ENCODE measurements at regions not wholly inside any gene's neighbourhood (a gene's known extent, or its start where the extent isn't known, plus 50 kb on each side); places are given as distances from the start of the nearest gene placed in this dataset.
"Not testable (repeated sequence)": the region's sequence is repeated elsewhere in the genome, so short reads cannot be mapped to it uniquely, and the experiment has no call there.

DNA sequence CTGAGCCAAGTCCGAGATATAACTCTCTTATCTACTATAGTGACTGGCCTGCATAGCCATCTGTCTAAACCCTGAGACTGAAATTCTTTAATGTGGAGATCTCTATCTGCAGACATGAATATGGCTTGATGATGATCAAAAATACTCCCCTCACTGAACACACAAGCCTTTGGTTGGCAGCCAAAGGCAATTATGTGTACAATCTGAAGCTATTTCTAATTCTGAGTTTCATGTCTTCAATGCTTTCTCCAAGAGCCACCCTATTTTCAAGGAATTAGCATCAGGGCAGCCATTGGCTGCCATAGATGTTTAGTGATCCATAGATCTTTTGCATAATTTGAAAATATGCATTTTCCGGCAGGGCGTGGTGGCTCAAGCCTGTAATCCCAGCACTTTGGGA is 168.2 kb downstream of the TGFB2 start:
- Histone ChIP-seq H3K9me3 (ENCODE audit: control insufficient read depth in 1 of 2, low read length in 2 of 2) (no peaks in the 10 kb centered on the region), H3K27ac (ENCODE audit: low read length) (no peak overlapping the region), H3K4me1 (ENCODE audit: control insufficient read depth in 1 of 2, insufficient read depth in 2 of 2, low read length in 2 of 2) (no peaks in the 10 kb centered on the region), H3K36me3 (ENCODE audit: control insufficient read depth in 1 of 2, insufficient read depth in 2 of 2, low read length in 2 of 2) (no peaks in the 10 kb centered on the region), H3K27me3 (ENCODE audit: low read depth, low read length) (no peaks in the 10 kb centered on the region), H3K4me3 (ENCODE audit: low read depth in 1 of 2, low read length in 2 of 2) (no peak overlapping the region)

GRCh38 chr1:218514689-218515088 is 169.6 kb downstream of the TGFB2 start:
- no peak overlapping the region for H3K27ac ChIP-seq (ENCODE audit: low read length)
- H3K27me3 ChIP-seq (ENCODE audit: low read depth, low read length): no peaks in the 10 kb centered on the region
- no peaks in the 10 kb centered on the region for H3K4me1 ChIP-seq (ENCODE audit: control insufficient read depth in 1 of 2, insufficient read depth in 2 of 2, low read length in 2 of 2)
- H3K4me3 ChIP-seq (ENCODE audit: low read depth in 1 of 2, low read length in 2 of 2): no peak overlapping the region
- H3K9me3 ChIP-seq (ENCODE audit: control insufficient read depth in 1 of 2, low read length in 2 of 2): no peaks in the 10 kb centered on the region
- H3K36me3 ChIP-seq (ENCODE audit: control insufficient read depth in 1 of 2, insufficient read depth in 2 of 2, low read length in 2 of 2): no peaks in the 10 kb centered on the region

GRCh38 chr1:218516526-218516925 is 171.4 kb downstream of the TGFB2 start:
- Histone ChIP-seq H3K4me3 (ENCODE audit: low read depth in 1 of 2, low read length in 2 of 2) (no peak overlapping the region), H3K27me3 (ENCODE audit: low read depth, low read length) (no peaks in the 10 kb centered on the region), H3K4me1 (ENCODE audit: control insufficient read depth in 1 of 2, insufficient read depth in 2 of 2, low read length in 2 of 2) (no peaks in the 10 kb centered on the region), H3K9me3 (ENCODE audit: control insufficient read depth in 1 of 2, low read length in 2 of 2) (no peaks in the 10 kb centered on the region), H3K36me3 (ENCODE audit: control insufficient read depth in 1 of 2, insufficient read depth in 2 of 2, low read length in 2 of 2) (no peaks in the 10 kb centered on the region), H3K27ac (ENCODE audit: low read length) (no peak overlapping the region)

DNA sequence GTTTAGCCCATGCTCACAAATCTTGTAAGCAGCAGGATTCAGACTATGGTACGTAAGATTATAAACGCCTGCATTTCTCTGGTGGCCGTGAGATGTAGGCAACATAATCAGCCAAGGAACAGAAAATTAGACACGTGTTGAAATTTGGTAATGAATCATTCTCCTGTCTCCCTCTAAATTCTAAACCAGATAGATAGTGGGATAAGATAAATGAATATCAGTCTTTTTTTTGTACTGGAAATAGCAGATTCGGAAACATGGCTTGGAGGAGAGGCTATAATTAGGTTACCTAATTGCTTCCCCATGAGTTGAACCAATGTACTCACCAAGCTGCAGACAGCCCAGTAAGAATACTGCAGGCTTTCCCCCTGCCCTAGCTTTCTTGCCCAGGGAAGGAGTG is 172.3 kb downstream of the TGFB2 start:
- H3K27me3 ChIP-seq (ENCODE audit: low read depth, low read length): no peaks in the 10 kb centered on the region
- no peaks in the 10 kb centered on the region for H3K9me3 ChIP-seq (ENCODE audit: control insufficient read depth in 1 of 2, low read length in 2 of 2)
- H3K4me3 ChIP-seq (ENCODE audit: low read depth in 1 of 2, low read length in 2 of 2): no peak overlapping the region
- no peaks in the 10 kb centered on the region for H3K36me3 ChIP-seq (ENCODE audit: control insufficient read depth in 1 of 2, insufficient read depth in 2 of 2, low read length in 2 of 2)
- H3K27ac ChIP-seq (ENCODE audit: low read length): no peak overlapping the region
- no peaks in the 10 kb centered on the region for H3K4me1 ChIP-seq (ENCODE audit: control insufficient read depth in 1 of 2, insufficient read depth in 2 of 2, low read length in 2 of 2)

DNA sequence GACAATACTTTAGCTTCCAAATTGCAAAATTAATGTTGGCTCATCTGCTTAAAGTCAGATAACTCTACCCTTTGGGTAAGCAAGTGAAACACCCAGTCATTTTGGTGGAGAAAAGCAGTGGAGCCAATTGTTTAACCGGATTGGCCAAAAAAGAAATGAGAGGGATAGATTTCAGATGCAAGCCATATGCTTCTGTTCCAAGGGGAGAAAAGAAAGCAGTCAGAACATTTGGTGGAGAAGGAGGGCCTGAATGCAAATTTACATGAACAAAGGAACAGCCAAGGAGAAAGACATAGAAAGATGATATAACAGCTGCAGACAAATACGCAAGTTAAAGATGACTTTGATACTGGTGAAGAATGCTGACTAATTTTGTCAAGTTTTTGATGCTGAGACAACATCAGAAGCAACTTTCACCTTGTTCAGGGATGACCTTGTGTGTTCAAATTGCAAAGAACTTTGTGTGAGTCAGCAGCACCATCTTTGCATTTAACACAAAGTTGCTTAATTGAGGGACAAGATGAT is 173.1 kb downstream of the TGFB2 start:
- Histone ChIP-seq H3K4me1 (ENCODE audit: control insufficient read depth in 1 of 2, insufficient read depth in 2 of 2, low read length in 2 of 2) (no peaks in the 10 kb centered on the region), H3K9me3 (ENCODE audit: control insufficient read depth in 1 of 2, low read length in 2 of 2) (no peaks in the 10 kb centered on the region), H3K27me3 (ENCODE audit: low read depth, low read length) (no peaks in the 10 kb centered on the region), H3K27ac (ENCODE audit: low read length) (no peak overlapping the region), H3K4me3 (ENCODE audit: low read depth in 1 of 2, low read length in 2 of 2) (no peak overlapping the region), H3K36me3 (ENCODE audit: control insufficient read depth in 1 of 2, insufficient read depth in 2 of 2, low read length in 2 of 2) (no peaks in the 10 kb centered on the region)

GRCh38 chr1:218520646-218521045 is 175.5 kb downstream of the TGFB2 start:
- not testable (repeated sequence) for H3K4me1 ChIP-seq (ENCODE audit: control insufficient read depth in 1 of 2, insufficient read depth in 2 of 2, low read length in 2 of 2)

DNA sequence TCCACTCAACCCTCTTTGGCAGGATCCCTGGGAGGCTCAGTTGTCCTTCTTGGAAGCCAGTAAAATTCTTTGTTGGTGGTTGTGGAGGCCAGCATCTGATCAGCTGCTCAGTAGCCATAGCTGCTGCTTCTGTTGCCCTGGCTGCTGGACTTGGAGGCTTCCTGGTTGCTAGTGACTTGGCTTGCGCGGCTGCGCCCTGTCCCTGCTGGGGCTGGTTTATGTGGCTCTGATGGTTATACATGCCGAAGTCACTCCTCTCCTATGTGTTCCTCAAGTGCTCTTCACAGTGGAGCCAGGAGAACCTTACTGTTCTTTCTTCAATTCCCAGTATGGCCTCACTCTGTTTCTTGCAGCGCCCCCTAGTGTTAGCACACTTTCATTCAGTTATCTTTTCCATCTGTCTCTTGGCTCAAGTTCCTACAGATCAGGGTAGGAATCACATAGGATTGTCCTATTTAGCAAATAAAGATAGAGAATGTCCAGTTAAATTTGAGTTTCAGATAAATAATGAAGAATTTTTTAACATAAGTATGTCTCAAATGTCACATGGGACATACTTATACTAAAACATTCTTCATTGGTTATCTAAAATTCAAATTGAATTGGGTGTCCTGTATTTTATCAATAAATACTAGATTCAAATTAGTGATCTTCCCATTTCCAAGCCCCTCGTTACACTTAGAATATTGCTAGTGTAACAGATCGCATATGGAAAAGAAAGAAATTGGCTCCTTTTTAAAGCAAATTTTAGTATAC is 176.5 kb downstream of the TGFB2 start:
- Histone ChIP-seq H3K27me3 (ENCODE audit: low read depth, low read length) (no peaks in the 10 kb centered on the region), H3K4me1 (ENCODE audit: control insufficient read depth in 1 of 2, insufficient read depth in 2 of 2, low read length in 2 of 2) (no peaks in the 10 kb centered on the region), H3K36me3 (ENCODE audit: control insufficient read depth in 1 of 2, insufficient read depth in 2 of 2, low read length in 2 of 2) (no peaks in the 10 kb centered on the region), H3K9me3 (ENCODE audit: control insufficient read depth in 1 of 2, low read length in 2 of 2) (no peaks in the 10 kb centered on the region), H3K27ac (ENCODE audit: low read length) (no peak overlapping the region), H3K4me3 (ENCODE audit: low read depth in 1 of 2, low read length in 2 of 2) (no peak overlapping the region)

More at GRCh38 chr1:218520646-218521045, 175.5 kb downstream of the TGFB2 start:
- H3K27ac ChIP-seq (ENCODE audit: low read length); H3K9me3 ChIP-seq (ENCODE audit: control insufficient read depth in 1 of 2, low read length in 2 of 2); H3K36me3 ChIP-seq (ENCODE audit: control insufficient read depth in 1 of 2, insufficient read depth in 2 of 2, low read length in 2 of 2); H3K27me3 ChIP-seq (ENCODE audit: low read depth, low read length); H3K4me3 ChIP-seq (ENCODE audit: low read depth in 1 of 2, low read length in 2 of 2): not testable (repeated sequence)

DNA sequence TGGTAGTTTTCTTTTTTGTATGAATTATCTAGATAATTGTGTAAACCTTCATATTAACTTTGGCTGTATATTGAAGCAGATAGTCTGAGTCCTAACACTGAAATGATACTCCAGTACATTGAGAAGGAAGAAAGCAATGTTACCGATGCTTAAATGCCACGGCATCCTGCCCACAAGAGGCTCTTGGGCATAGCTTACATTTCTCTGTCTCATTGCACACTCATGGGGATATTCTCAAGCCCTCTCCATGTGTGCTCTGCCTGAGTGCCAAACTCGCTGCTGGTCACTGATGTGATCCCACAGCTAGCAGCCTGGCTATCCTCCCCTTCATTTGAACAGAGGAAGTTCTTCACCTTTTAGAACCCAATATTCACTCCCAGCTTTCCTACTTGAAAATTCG is 179.4 kb downstream of the TGFB2 start:
- H3K4me1 ChIP-seq (ENCODE audit: control insufficient read depth in 1 of 2, insufficient read depth in 2 of 2, low read length in 2 of 2): no peaks in the 10 kb centered on the region
- no peaks in the 10 kb centered on the region for H3K27me3 ChIP-seq (ENCODE audit: low read depth, low read length)
- H3K9me3 ChIP-seq (ENCODE audit: control insufficient read depth in 1 of 2, low read length in 2 of 2): no peaks in the 10 kb centered on the region
- H3K36me3 ChIP-seq (ENCODE audit: control insufficient read depth in 1 of 2, insufficient read depth in 2 of 2, low read length in 2 of 2): no peaks in the 10 kb centered on the region
- H3K27ac ChIP-seq (ENCODE audit: low read length): no peak overlapping the region
- H3K4me3 ChIP-seq (ENCODE audit: low read depth in 1 of 2, low read length in 2 of 2): no peak overlapping the region

- no peaks in the 10 kb centered on the region for H3K9me3 ChIP-seq (ENCODE audit: control insufficient read depth in 1 of 2, low read length in 2 of 2)
Observed at GRCh38 chr1:218525031-218525430, 179.9 kb downstream of the TGFB2 start.

DNA sequence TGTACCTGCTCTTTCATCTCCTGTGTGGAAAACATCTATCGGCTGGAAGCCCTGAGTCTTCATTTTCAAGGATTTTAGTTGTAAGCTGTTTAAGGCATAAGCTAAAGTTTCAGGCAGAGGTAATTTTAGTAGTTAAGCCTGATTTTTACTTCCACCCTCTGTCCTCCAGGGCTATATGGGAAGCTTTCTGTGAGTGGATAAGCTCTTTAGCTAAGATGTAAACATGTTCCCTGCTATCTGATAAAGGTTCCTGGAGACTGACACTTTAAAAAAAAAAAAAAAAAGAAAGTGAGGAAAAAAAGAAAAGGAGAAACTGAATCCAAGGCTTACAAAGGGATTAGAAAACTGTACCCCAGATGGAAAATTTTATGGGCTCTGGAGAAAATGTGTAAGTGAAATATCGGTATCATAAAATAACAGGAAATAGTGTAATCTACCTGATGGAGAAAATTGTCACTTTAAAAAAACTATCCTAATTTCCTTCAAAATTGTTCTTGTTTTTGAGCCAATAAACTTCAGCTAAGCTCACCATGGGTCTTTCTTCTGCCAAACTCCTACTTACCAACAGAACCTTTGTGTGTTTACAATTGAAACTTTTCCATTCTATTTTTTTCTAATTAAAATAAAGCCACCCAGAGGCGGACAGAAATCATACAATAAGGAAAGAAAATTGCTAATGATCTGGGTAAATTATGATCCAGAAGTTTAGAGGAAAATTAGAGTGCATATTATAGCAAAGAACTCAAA is 180.5 kb downstream of the TGFB2 start:
- Histone ChIP-seq H3K9me3 (ENCODE audit: control insufficient read depth in 1 of 2, low read length in 2 of 2) (no peaks in the 10 kb centered on the region), H3K4me3 (ENCODE audit: low read depth in 1 of 2, low read length in 2 of 2) (no peak overlapping the region), H3K36me3 (ENCODE audit: control insufficient read depth in 1 of 2, insufficient read depth in 2 of 2, low read length in 2 of 2) (no peaks in the 10 kb centered on the region), H3K27ac (ENCODE audit: low read length) (no peak overlapping the region), H3K4me1 (ENCODE audit: control insufficient read depth in 1 of 2, insufficient read depth in 2 of 2, low read length in 2 of 2) (no peaks in the 10 kb centered on the region), H3K27me3 (ENCODE audit: low read depth, low read length) (no peaks in the 10 kb centered on the region)

More at GRCh38 chr1:218525031-218525430, 179.9 kb downstream of the TGFB2 start:
- H3K27ac ChIP-seq (ENCODE audit: low read length): no peak overlapping the region
- no peak overlapping the region for H3K4me3 ChIP-seq (ENCODE audit: low read depth in 1 of 2, low read length in 2 of 2)
- no peaks in the 10 kb centered on the region for H3K36me3 ChIP-seq (ENCODE audit: control insufficient read depth in 1 of 2, insufficient read depth in 2 of 2, low read length in 2 of 2)
- H3K4me1 ChIP-seq (ENCODE audit: control insufficient read depth in 1 of 2, insufficient read depth in 2 of 2, low read length in 2 of 2): no peaks in the 10 kb centered on the region
- H3K27me3 ChIP-seq (ENCODE audit: low read depth, low read length): no peaks in the 10 kb centered on the region

GRCh38 chr1:218526198-218526580 is 181.1 kb downstream of the TGFB2 start:
- Histone ChIP-seq H3K4me1 (ENCODE audit: control insufficient read depth in 1 of 2, insufficient read depth in 2 of 2, low read length in 2 of 2) (no peaks in the 10 kb centered on the region), H3K4me3 (ENCODE audit: low read depth in 1 of 2, low read length in 2 of 2) (no peak overlapping the region)

More at GRCh38 chr1:218526198-218526580, 181.1 kb downstream of the TGFB2 start:
- Histone ChIP-seq H3K27me3 (ENCODE audit: low read depth, low read length) (no peaks in the 10 kb centered on the region), H3K36me3 (ENCODE audit: control insufficient read depth in 1 of 2, insufficient read depth in 2 of 2, low read length in 2 of 2) (no peaks in the 10 kb centered on the region), H3K9me3 (ENCODE audit: control insufficient read depth in 1 of 2, low read length in 2 of 2) (no peaks in the 10 kb centered on the region), H3K27ac (ENCODE audit: low read length) (no peak overlapping the region)
